Neuronal stem cell (in vitro differentiated cells): ENCODE measurements at regions not wholly inside any gene's neighbourhood (a gene's known extent, or its start where the extent isn't known, plus 50 kb on each side); places are given as distances from the start of the nearest gene placed in this dataset.

Experiments
- DNase-seq: peaks from one replicate; pipeline ENCODE4 v3.0.0-alpha.2; 2013; ENCODE audit warnings: low spot score
- H2AFZ ChIP-seq: one replicate; pipeline ENCODE4 v1.6.1; 2013; ENCODE audit warnings: mild to moderate bottlenecking, low read length, inconsistent platforms
- H2AK5ac ChIP-seq: 2 replicates; pipeline ENCODE4 v1.6.1; 2013; ENCODE audit warnings: low read depth, mild to moderate bottlenecking, inconsistent platforms, low read length, moderate library complexity, mixed read lengths
- H2BK120ac ChIP-seq: 2 replicates; pipeline ENCODE4 v1.6.1; 2013; ENCODE audit warnings: low read depth, mild to moderate bottlenecking, inconsistent platforms, low read length, moderate library complexity, mixed read lengths
- H2BK12ac ChIP-seq: one replicate; pipeline ENCODE4 v1.6.1; 2013; ENCODE audit warnings: low read length, inconsistent platforms
- H2BK15ac ChIP-seq: 2 replicates; pipeline ENCODE4 v1.6.1; 2013; ENCODE audit warnings: mild to moderate bottlenecking, low read length, inconsistent platforms, mixed read lengths
- H2BK5ac ChIP-seq: one replicate; pipeline ENCODE4 v1.6.1; 2013; ENCODE audit warnings: inconsistent platforms, mild to moderate bottlenecking, low read length, moderate library complexity
- H3K14ac ChIP-seq: one replicate; pipeline ENCODE4 v1.6.1; 2013; ENCODE audit warnings: low read length, inconsistent platforms
- H3K18ac ChIP-seq: 2 replicates; pipeline ENCODE4 v1.6.1; 2013; ENCODE audit warnings: low read length, inconsistent platforms
- H3K23ac ChIP-seq: 2 replicates; pipeline ENCODE4 v1.6.1; 2013; ENCODE audit warnings: low read depth, mild to moderate bottlenecking, mixed read lengths, low read length, inconsistent platforms; ENCODE audit not compliant: poor library complexity
- H3K27ac ChIP-seq: replicated peaks from 3 replicates; pipeline ENCODE4 v1.5.1; 2013; ENCODE audit warnings: low read length, inconsistent platforms
- H3K27me3 ChIP-seq, 3 experiments: 2 replicates each; pipeline ENCODE4 v1.6.1; 2013; ENCODE audit warnings: low read length in 3 of 3, mild to moderate bottlenecking in 2 of 3, inconsistent platforms in 1 of 3, low read depth in 1 of 3, mixed read lengths in 1 of 3, moderate library complexity in 1 of 3; ENCODE audit not compliant: control insufficient read depth in 3 of 3, insufficient read depth in 3 of 3
- H3K36me3 ChIP-seq, 2 donors: replicated peaks in 1 of 2; 2 replicates each; pipeline ENCODE4 v1.6.1; 2013; ENCODE audit warnings: low read length in 2 of 2; ENCODE audit not compliant: control insufficient read depth in 2 of 2, insufficient read depth in 2 of 2
- H3K4ac ChIP-seq: 2 replicates; pipeline ENCODE4 v1.6.1; 2013; ENCODE audit warnings: inconsistent platforms, mild to moderate bottlenecking, low read length, moderate library complexity
- H3K4me1 ChIP-seq, 2 donors: 1 replicate in 1 of 2; 2 replicates in 1 of 2; pipeline ENCODE4 v1.6.1; 2013; ENCODE audit warnings: low read length in 2 of 2, low read depth in 1 of 2; ENCODE audit not compliant: control insufficient read depth in 2 of 2, insufficient read depth in 1 of 2
- H3K4me2 ChIP-seq: one replicate; pipeline ENCODE4 v1.6.1; 2013; ENCODE audit warnings: mild to moderate bottlenecking, low read length, inconsistent platforms; ENCODE audit not compliant: insufficient read depth, poor library complexity, severe bottlenecking
- H3K4me3 ChIP-seq, 2 donors: 2 replicates each; pipeline ENCODE4 v1.5.1; 2013; ENCODE audit warnings: low read length in 2 of 2, mild to moderate bottlenecking in 2 of 2, inconsistent platforms in 1 of 2, moderate library complexity in 1 of 2
- H3K79me1 ChIP-seq: one replicate; pipeline ENCODE4 v1.6.1; 2013; ENCODE audit warnings: low read depth, mild to moderate bottlenecking, inconsistent platforms, low read length, moderate library complexity
- H3K9ac ChIP-seq: one replicate; pipeline ENCODE4 v1.6.1; 2013; ENCODE audit warnings: mild to moderate bottlenecking, low read depth, low read length, inconsistent platforms; ENCODE audit not compliant: poor library complexity
- H3K9me3 ChIP-seq, 2 donors: replicated peaks in 1 of 2; 2 replicates each; pipeline versions ENCODE3 to v1.6.1; 2013; ENCODE audit warnings: low read length in 2 of 2, mild to moderate bottlenecking in 2 of 2, inconsistent platforms in 1 of 2, low read depth in 1 of 2, mixed read lengths in 1 of 2, moderate library complexity in 1 of 2; ENCODE audit not compliant: control insufficient read depth in 2 of 2, insufficient read depth in 1 of 2
- H4K8ac ChIP-seq: one replicate; pipeline ENCODE4 v1.6.1; 2013; ENCODE audit warnings: low read depth, mild to moderate bottlenecking, inconsistent platforms, low read length, moderate library complexity
- H4K91ac ChIP-seq: one replicate; pipeline ENCODE4 v1.6.1; 2013; ENCODE audit warnings: low read length, low read depth, mild to moderate bottlenecking, inconsistent platforms; ENCODE audit not compliant: poor library complexity
- WGBS, 2 donors: extraction: QIAGEN DNeasy Blood & Tissue Kit; methylation state at CpG; one replicate each; pipeline ENCODE4 v1.1.7; 2013; ENCODE audit warnings: missing lambda C conversion rate in 2 of 2, mixed read lengths in 1 of 2; ENCODE audit not compliant: insufficient read length in 2 of 2, insufficient replicate concordance in 1 of 2; ENCODE audit errors: extremely low coverage in 2 of 2; 5-methylcytosine and 5-hydroxymethylcytosine counted together

- Histone ChIP-seq H4K8ac (no peak overlapping the region), H3K4me2 (no peak overlapping the region), H2AFZ (no peak overlapping the region), H3K18ac (no peak overlapping the region), H3K9me3 (no peaks in the 10 kb centered on the region), H3K14ac (no peak overlapping the region), H3K9ac (no peak overlapping the region), H3K79me1 (no peaks in the 10 kb centered on the region), H3K23ac (no peak overlapping the region), H2BK15ac (no peak overlapping the region), H3K4me1 (no peaks in the 10 kb centered on the region), H3K36me3 (no peaks in the 10 kb centered on the region), H3K4me3 (no peak overlapping the region), H2BK12ac (no peak overlapping the region), H3K27ac (no peak overlapping the region), H2BK5ac (no peak overlapping the region), H3K27me3 (no peaks in the 10 kb centered on the region), H3K4ac (no peak overlapping the region), H2AK5ac (no peak overlapping the region), H4K91ac (no peak overlapping the region), H2BK120ac (no peak overlapping the region)
- DNase-seq = no peak
Observed at GRCh38 chr5:143938230-143938629, 126.3 kb downstream of the HMHB1 start.

GRCh38 chr5:143946837-143947236 is 134.9 kb downstream of the HMHB1 start:
- WGBS, 2 donors = no CpG with 5 or more reads among the region's 1 CpG
- DNase-seq = no peak
- Histone ChIP-seq H3K79me1 (no peaks in the 10 kb centered on the region), H3K4me1 (no peaks in the 10 kb centered on the region), H2AFZ (no peak overlapping the region), H3K27ac (no peak overlapping the region), H3K14ac (no peak overlapping the region), H3K27me3 (no peaks in the 10 kb centered on the region), H4K91ac (no peak overlapping the region), H2BK5ac (no peak overlapping the region), H2BK15ac (no peak overlapping the region), H3K9ac (no peak overlapping the region), H2AK5ac (no peak overlapping the region), H4K8ac (no peak overlapping the region), H3K4ac (no peak overlapping the region), H2BK12ac (no peak overlapping the region), H2BK120ac (no peak overlapping the region), H3K23ac (no peak overlapping the region), H3K18ac (no peak overlapping the region), H3K9me3 (no peaks in the 10 kb centered on the region), H3K4me3 (no peak overlapping the region), H3K36me3 (no peaks in the 10 kb centered on the region), H3K4me2 (no peak overlapping the region)

DNA sequence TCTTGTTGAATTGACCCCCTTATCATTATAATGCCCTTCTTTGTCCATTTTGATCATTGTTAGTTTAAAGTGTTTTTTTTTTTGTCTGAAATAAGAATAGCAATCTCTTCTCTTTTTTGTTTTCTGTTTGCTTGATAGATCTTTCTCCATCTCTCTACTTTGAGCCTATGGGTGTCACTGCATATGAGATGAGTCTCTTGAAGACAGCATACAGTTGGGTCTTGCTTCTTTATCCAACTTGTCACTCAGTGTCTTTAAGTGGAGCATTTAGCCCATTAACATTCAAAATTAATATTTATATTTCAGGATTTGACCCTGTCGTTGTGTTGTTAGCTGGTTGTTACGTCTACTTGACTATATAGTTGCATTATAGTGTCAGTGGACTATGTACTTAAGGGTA is 135.4 kb downstream of the HMHB1 start:
- Histone ChIP-seq H2BK5ac (no peak overlapping the region), H4K91ac (no peak overlapping the region), H3K4me3 (no peak overlapping the region), H2AK5ac (no peak overlapping the region), H3K36me3 (no peaks in the 10 kb centered on the region), H3K14ac (no peak overlapping the region), H4K8ac (no peak overlapping the region), H3K79me1 (no peaks in the 10 kb centered on the region), H3K27ac (no peak overlapping the region), H3K4me1 (no peaks in the 10 kb centered on the region), H3K23ac (no peak overlapping the region), H3K18ac (no peak overlapping the region), H2BK15ac (no peak overlapping the region), H3K27me3 (no peaks in the 10 kb centered on the region), H3K4ac (no peak overlapping the region), H3K9me3 (no peaks in the 10 kb centered on the region), H3K4me2 (no peak overlapping the region), H2BK12ac (no peak overlapping the region), H3K9ac (no peak overlapping the region), H2AFZ (no peak overlapping the region), H2BK120ac (no peak overlapping the region)
- DNase-seq = no peak
- WGBS, 2 donors = no CpG with 5 or more reads among the region's 2 CpGs

- H3K14ac ChIP-seq = no peak overlapping the region
- no peak overlapping the region for H2BK12ac ChIP-seq
- H3K4me3 ChIP-seq = no peak overlapping the region
- H2BK120ac ChIP-seq = no peak overlapping the region
- H3K27me3 ChIP-seq = no peaks in the 10 kb centered on the region
- H3K79me1 ChIP-seq = no peaks in the 10 kb centered on the region
- H3K18ac ChIP-seq = no peak overlapping the region
- no peaks in the 10 kb centered on the region for H3K4me1 ChIP-seq
- no peak overlapping the region for H3K4ac ChIP-seq
- H2AFZ ChIP-seq = no peak overlapping the region
- H4K8ac ChIP-seq = no peak overlapping the region
- H3K23ac ChIP-seq = no peak overlapping the region
- H3K9ac ChIP-seq = no peak overlapping the region
- no peak overlapping the region for H2BK5ac ChIP-seq
- no peaks in the 10 kb centered on the region for H3K9me3 ChIP-seq
- no peak overlapping the region for H2BK15ac ChIP-seq
- H3K27ac ChIP-seq = no peak overlapping the region
- H3K36me3 ChIP-seq = no peaks in the 10 kb centered on the region
- no CpG with 5 or more reads among the region's 2 CpGs for WGBS, 2 donors
- H2AK5ac ChIP-seq = no peak overlapping the region
- no peak overlapping the region for H4K91ac ChIP-seq
- DNase-seq = no peak
- no peak overlapping the region for H3K4me2 ChIP-seq
Observed at GRCh38 chr5:143952809-143953208, 140.8 kb downstream of the HMHB1 start.
